Suppressor macrophage treated with lipopolysaccharide for 1 hour (primary cell): ENCODE measurements at regions not wholly inside any gene's neighbourhood (a gene's known extent, or its start where the extent isn't known, plus 50 kb on each side); places are given as distances from the start of the nearest gene placed in this dataset.

Experiments
- DNase-seq, 3 donors: peaks; one replicate each; pipeline ENCODE4 v3.0.0-alpha.2; 2020 to 2022

- no peak for DNase-seq
Measured at GRCh38 chr20:52708137-52708536, 264.0 kb upstream of the TSHZ2 start.

GRCh38 chr20:52704553-52704952 is 267.6 kb upstream of the TSHZ2 start:
- DNase-seq = no peak

- no peak for DNase-seq
Measured at GRCh38 chr20:52688345-52688744, 283.8 kb upstream of the TSHZ2 start.

- no peak for DNase-seq
Measured at GRCh38 chr20:52684905-52685304, 287.3 kb upstream of the TSHZ2 start.

- no peak for DNase-seq
Measured at GRCh38 chr20:52684176-52684575, 288.0 kb upstream of the TSHZ2 start.

- DNase-seq = no peak
Measured at GRCh38 chr20:52683761-52684160, 288.4 kb upstream of the TSHZ2 start.

- DNase-seq = peak; percentile 36 to 64 (median 52)
Measured at GRCh38 chr20:52682237-52682636, 289.9 kb upstream of the TSHZ2 start.

GRCh38 chr20:52681288-52681687 is 290.9 kb upstream of the TSHZ2 start:
- no peak for DNase-seq

- DNase-seq = no peak
Measured at GRCh38 chr20:52677216-52677615, 294.9 kb upstream of the TSHZ2 start.

- peak in 2 of 3 donors; percentile 18 to 22 for DNase-seq
Measured at GRCh38 chr20:52676283-52676995, 295.7 kb upstream of the TSHZ2 start.

- peak; percentile 17 to 55 (median 24) for DNase-seq
Measured at GRCh38 chr20:52675375-52675774, 296.8 kb upstream of the TSHZ2 start.

GRCh38 chr20:52668626-52669025 is 303.5 kb upstream of the TSHZ2 start:
- DNase-seq = no peak

GRCh38 chr20:52667358-52667757 is 304.8 kb upstream of the TSHZ2 start:
- no peak for DNase-seq

- DNase-seq = no peak
Measured at GRCh38 chr20:52665441-52665840, 306.7 kb upstream of the TSHZ2 start.

GRCh38 chr20:52655395-52655794 is 316.8 kb upstream of the TSHZ2 start:
- DNase-seq = no peak

- peak; percentile 35 to 54 (median 54) for DNase-seq
Measured at GRCh38 chr20:52654567-52654966, 317.6 kb upstream of the TSHZ2 start.

- DNase-seq = peak; percentile 39 to 65 (median 58)
Measured at GRCh38 chr20:52652271-52652670, 319.9 kb upstream of the TSHZ2 start.

- no peak for DNase-seq
Measured at GRCh38 chr20:52649727-52650126, 322.4 kb upstream of the TSHZ2 start.

GRCh38 chr20:52645822-52646221 is 326.3 kb upstream of the TSHZ2 start:
- no peak for DNase-seq

GRCh38 chr20:52643034-52643433 is 329.1 kb upstream of the TSHZ2 start:
- no peak for DNase-seq

GRCh38 chr20:52637201-52637600 is 335.0 kb upstream of the TSHZ2 start:
- no peak for DNase-seq

- DNase-seq = no peak
Measured at GRCh38 chr20:52631469-52631868, 340.7 kb upstream of the TSHZ2 start.

GRCh38 chr20:52630138-52630537 is 342.0 kb upstream of the TSHZ2 start:
- no peak for DNase-seq

GRCh38 chr20:52624281-52624680 is 347.9 kb upstream of the TSHZ2 start:
- no peak for DNase-seq

- no peak for DNase-seq
Measured at GRCh38 chr20:52622081-52622480, 350.1 kb upstream of the TSHZ2 start.
